Stomach (tissue), 4 donors: ENCODE measurements at regions not wholly inside any gene's neighbourhood (a gene's known extent, or its start where the extent isn't known, plus 50 kb on each side); places are given as distances from the start of the nearest gene placed in this dataset.

ENCODE experiments used
- EP300 ChIP-seq: sonication (generic); formaldehyde crosslinking; IDR thresholded peaks from one replicate; pipeline ENCODE4 v1.6.1; 2017; ENCODE audit warnings: antibody characterized with exemption
- POLR2A ChIP-seq, 4 donors: fragments of 450-650 bp; IDR thresholded peaks; one replicate each; pipeline ENCODE4 v1.6.1; 2016; ENCODE audit warnings: antibody characterized with exemption in 4 of 4, control low read depth in 2 of 4, mild to moderate bottlenecking in 1 of 4, moderate library complexity in 1 of 4
- TF ChIP-seq, protein P1 (sequence below), 7 experiments: fragments of 450-650 bp in 4 of 7; fragments of 200-600 bp in 3 of 7; sonication (generic) in 3 of 7; IDR thresholded peaks; one replicate each; pipeline ENCODE4 v1.5.1; 2016 to 2019; ENCODE audit warnings: antibody characterized with exemption in 7 of 7, control low read depth in 2 of 7, mild to moderate bottlenecking in 1 of 7

DNA sequence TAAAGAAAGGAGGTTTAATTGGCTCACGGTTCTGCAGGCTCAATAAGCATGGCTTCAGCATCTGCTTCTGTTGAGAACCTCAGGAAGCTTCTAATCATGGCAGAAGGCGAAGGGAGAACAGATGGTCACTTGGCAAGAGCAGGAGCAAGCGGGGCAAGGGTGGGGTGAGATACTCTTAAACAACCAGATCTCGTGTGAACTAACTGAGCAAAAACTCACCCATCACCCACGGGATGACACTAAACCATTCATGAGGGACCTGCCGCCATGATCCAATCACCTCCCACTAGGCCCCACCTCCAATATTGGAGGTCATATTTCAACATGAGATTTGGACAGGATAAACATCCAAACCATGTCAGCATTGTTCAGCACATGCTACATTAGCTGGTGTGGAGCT is 89.1 kb upstream of the HAND1 start:
- TF ChIP-seq EP300, result no peak
- no peak for TF ChIP-seq POLR2A (IDR thresholded peaks at IDR 0.05)
- TF ChIP-seq, protein P1, sequence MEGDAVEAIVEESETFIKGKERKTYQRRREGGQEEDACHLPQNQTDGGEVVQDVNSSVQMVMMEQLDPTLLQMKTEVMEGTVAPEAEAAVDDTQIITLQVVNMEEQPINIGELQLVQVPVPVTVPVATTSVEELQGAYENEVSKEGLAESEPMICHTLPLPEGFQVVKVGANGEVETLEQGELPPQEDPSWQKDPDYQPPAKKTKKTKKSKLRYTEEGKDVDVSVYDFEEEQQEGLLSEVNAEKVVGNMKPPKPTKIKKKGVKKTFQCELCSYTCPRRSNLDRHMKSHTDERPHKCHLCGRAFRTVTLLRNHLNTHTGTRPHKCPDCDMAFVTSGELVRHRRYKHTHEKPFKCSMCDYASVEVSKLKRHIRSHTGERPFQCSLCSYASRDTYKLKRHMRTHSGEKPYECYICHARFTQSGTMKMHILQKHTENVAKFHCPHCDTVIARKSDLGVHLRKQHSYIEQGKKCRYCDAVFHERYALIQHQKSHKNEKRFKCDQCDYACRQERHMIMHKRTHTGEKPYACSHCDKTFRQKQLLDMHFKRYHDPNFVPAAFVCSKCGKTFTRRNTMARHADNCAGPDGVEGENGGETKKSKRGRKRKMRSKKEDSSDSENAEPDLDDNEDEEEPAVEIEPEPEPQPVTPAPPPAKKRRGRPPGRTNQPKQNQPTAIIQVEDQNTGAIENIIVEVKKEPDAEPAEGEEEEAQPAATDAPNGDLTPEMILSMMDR (IDR thresholded peaks at IDR 0.05), result no peak
